ENCODE measurements at regions not wholly inside any gene's neighbourhood (a gene's known extent, or its start where the extent isn't known, plus 50 kb on each side); places are given as distances from the start of the nearest gene placed in this dataset.
"Not testable (repeated sequence)": the region's sequence is repeated elsewhere in the genome, so short reads cannot be mapped to it uniquely, and the experiment has no call there.

DNA sequence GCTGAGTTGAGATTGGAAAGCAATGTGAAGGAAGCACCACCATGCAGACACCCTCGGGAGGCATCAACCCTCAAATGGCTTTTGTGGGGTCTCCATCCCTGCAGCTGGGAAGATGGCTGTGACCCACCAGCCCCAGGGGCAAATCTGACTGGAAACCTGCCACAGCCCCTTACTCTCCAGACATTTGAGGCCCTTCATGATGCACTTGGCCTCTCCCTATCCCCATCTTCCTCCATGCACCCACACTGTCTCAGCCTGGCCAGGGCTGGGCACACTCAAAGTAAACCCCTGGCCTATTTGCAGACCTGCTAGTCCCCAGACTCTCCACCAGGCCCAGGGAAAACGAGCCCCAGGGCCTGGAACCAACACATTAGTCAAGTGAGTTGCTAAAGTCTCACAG is 205.2 kb downstream of the MATN1 start:
- TF ChIP-seq, protein P1, sequence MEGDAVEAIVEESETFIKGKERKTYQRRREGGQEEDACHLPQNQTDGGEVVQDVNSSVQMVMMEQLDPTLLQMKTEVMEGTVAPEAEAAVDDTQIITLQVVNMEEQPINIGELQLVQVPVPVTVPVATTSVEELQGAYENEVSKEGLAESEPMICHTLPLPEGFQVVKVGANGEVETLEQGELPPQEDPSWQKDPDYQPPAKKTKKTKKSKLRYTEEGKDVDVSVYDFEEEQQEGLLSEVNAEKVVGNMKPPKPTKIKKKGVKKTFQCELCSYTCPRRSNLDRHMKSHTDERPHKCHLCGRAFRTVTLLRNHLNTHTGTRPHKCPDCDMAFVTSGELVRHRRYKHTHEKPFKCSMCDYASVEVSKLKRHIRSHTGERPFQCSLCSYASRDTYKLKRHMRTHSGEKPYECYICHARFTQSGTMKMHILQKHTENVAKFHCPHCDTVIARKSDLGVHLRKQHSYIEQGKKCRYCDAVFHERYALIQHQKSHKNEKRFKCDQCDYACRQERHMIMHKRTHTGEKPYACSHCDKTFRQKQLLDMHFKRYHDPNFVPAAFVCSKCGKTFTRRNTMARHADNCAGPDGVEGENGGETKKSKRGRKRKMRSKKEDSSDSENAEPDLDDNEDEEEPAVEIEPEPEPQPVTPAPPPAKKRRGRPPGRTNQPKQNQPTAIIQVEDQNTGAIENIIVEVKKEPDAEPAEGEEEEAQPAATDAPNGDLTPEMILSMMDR (IDR thresholded peaks at IDR 0.05; ENCODE audit: unreplicated experiment in 3 of 3): no peak

DNA sequence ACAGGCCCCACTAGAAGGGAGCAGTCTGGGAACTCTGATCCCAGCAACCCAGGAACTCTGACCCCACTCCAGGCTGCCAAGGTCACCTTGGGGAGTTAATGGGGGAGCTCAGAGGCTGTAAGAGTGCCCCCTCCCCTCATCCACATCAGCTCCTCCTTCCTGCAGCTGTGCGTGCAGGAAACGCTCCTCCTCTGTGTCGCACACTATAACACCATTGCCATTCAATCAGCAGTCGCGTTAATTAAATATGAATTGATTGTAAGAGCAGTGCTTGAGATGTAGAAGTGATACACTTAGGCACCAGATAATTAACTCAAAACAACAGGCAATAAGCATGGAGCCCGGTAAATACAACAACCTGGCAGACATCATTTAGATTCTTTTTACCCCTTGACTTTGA is 205.7 kb downstream of the MATN1 start:
- not testable (repeated sequence) for H3K4me3 Mint-ChIP-seq; H3K27ac Mint-ChIP-seq; H3K4me1 Mint-ChIP-seq; H3K36me3 Mint-ChIP-seq (ENCODE audit: low read depth); H3K9me3 Mint-ChIP-seq
- H3K27me3 Mint-ChIP-seq (ENCODE audit: low read depth): peaks cover 27% of the 10 kb centered on the region

More for the DNA sequence above, 205.2 kb downstream of the MATN1 start:
- H3K9me3 Mint-ChIP-seq: no peaks in the 10 kb centered on the region
- no peak overlapping the region for H3K27ac Mint-ChIP-seq
- no peak overlapping the region for H3K4me3 Mint-ChIP-seq
- no peaks in the 10 kb centered on the region for H3K36me3 Mint-ChIP-seq (ENCODE audit: low read depth)
- H3K4me1 Mint-ChIP-seq: peaks cover 5% of the 10 kb centered on the region
- H3K27me3 Mint-ChIP-seq (ENCODE audit: low read depth): peaks cover 24% of the 10 kb centered on the region

DNA sequence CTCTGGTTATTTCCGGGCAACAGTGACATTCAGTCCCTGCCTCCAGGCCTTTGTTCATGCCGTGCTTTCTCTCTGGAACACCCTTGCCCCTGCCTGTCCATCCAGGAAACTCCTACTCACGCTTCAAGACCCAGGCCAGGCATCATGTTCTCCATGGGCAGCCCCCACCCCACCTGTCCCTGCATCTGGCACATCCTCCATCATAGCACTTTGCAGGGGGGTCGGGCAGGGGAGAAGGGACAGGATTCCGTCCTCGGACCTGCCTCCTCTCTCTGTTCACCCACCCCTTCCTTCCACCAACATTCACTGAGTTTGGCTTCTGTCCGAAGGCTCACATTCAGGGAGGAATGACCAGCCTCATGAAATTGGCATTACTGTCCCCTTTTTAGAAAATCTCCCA is 206.1 kb downstream of the MATN1 start:
- H3K4me3 Mint-ChIP-seq; H3K36me3 Mint-ChIP-seq (ENCODE audit: low read depth); H3K9me3 Mint-ChIP-seq; H3K27ac Mint-ChIP-seq; H3K4me1 Mint-ChIP-seq: not testable (repeated sequence)
- H3K27me3 Mint-ChIP-seq (ENCODE audit: low read depth): peaks cover 30% of the 10 kb centered on the region

DNA sequence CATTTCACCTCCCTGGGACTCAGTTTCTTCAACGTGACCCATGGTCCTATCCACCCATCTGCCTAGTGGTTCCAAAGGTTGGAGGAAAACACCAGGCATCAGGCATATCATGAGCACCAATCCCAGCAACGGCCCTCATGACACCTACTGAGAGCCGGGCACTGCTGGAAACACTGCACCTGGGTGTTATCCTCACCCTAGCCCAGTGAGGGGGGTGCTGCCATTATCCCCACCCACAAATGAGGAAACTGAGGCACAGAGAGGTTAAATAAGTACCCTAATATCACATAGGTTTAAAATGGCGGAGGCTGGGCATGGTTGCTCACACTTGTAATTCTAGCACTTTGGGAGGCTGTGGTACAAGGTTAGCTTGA is 206.9 kb downstream of the MATN1 start:
- Mint-ChIP-seq H3K4me1 (no peaks in the 10 kb centered on the region), H3K4me3 (no peak overlapping the region), H3K36me3 (ENCODE audit: low read depth) (no peaks in the 10 kb centered on the region), H3K9me3 (no peaks in the 10 kb centered on the region), H3K27ac (no peak overlapping the region), H3K27me3 (ENCODE audit: low read depth) (peaks cover 29% of the 10 kb centered on the region)
- TF ChIP-seq, protein P1 (IDR thresholded peaks at IDR 0.05; ENCODE audit: unreplicated experiment in 3 of 3): no peak

DNA sequence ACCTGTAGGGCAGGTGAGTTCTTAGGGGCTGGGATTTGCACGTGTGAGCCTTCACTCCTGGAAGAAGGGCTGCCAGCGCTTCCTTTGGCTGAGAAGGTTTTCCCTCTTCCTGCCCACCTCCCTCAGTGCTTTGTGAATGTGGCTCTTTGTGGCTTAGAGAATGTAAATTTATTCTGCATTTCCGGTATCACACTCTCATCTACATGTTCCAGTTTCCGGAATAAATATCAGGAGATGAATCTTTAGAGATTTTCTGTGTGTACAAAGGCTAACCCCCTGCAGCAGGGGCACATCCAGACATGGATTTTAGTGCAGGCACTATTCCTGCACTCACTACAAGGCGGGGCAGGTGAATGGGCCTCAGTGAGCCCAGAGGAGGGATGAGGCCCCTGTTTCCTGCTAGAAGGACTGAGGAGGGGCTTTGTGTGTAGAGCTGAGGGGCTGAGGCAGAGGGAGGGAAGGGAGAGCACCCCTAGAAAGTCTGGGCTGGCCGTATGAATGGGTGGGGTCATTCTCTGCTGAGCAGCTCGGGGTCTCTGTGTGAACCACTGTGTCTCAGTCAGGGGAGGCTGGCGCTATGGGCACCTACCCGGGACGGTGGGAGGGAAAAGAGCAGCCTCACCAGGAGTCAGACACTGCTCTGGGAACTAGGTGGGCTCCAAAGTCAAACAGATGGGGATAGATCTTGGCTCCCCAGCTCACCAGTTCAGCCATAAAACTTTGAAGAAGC is 207.5 kb downstream of the MATN1 start:
- Mint-ChIP-seq H3K27ac (no peak overlapping the region), H3K9me3 (no peaks in the 10 kb centered on the region), H3K36me3 (ENCODE audit: low read depth) (no peaks in the 10 kb centered on the region), H3K4me1 (no peaks in the 10 kb centered on the region), H3K4me3 (no peak overlapping the region), H3K27me3 (ENCODE audit: low read depth) (peaks cover 25% of the 10 kb centered on the region)
- TF ChIP-seq, protein P1 (IDR thresholded peaks at IDR 0.05; ENCODE audit: unreplicated experiment in 3 of 3): no peak

DNA sequence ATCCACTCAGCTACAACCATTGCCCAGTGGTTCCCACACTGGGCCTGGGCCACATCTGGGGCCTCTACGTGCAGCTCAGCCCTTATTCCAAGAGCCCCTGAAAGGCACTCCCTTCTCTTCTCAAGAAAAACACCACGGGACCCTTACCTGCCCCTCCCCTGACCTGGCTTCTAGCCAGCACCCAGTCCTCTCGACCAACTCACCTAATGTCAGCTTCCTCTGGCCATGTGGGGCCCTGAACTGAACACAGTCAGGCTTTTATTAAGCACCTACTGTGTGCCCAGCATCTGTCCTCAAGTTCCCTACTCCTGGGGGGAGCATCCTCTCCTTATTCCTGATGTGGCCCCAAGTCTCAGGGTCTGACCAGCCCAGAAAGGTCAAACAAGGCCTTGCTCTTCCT is 208.4 kb downstream of the MATN1 start:
- Mint-ChIP-seq H3K27me3 (ENCODE audit: low read depth) (peaks cover 25% of the 10 kb centered on the region), H3K36me3 (ENCODE audit: low read depth) (no peaks in the 10 kb centered on the region), H3K4me1 (no peaks in the 10 kb centered on the region), H3K4me3 (no peak overlapping the region), H3K9me3 (no peaks in the 10 kb centered on the region), H3K27ac (no peak overlapping the region)
- TF ChIP-seq, protein P1 (IDR thresholded peaks at IDR 0.05; ENCODE audit: unreplicated experiment in 3 of 3): no peak

DNA sequence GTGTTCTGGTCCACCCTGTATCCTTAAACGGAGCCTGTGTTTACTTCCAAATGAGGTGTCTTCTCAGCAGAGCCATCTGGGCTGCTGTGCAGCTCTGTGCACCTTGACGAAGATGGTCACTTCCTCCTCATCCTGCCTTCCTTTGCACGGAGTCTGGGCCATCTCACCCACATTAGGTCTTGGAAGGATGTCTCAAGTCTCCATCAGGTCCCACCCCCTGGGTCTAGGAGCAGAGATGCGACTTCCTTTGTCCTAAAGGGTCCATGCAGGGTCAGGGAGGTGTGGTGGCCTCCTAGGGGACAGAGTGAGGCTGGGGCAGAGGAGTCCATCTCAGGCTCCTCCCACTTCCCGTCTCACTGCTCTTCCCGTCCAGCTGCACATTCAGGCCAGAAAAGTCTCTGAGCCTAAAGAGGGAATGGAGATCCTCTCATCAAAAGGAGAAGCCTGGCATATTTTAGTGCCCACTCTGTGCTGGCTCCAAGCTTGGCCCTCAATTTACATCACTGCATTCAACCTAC is 209.2 kb downstream of the MATN1 start:
- H3K4me1 Mint-ChIP-seq: no peaks in the 10 kb centered on the region
- H3K9me3 Mint-ChIP-seq: no peaks in the 10 kb centered on the region
- H3K27me3 Mint-ChIP-seq (ENCODE audit: low read depth): peaks cover 29% of the 10 kb centered on the region
- H3K4me3 Mint-ChIP-seq: no peak overlapping the region
- TF ChIP-seq, protein P1 (IDR thresholded peaks at IDR 0.05; ENCODE audit: unreplicated experiment in 3 of 3): no peak
- no peaks in the 10 kb centered on the region for H3K36me3 Mint-ChIP-seq (ENCODE audit: low read depth)
- no peak overlapping the region for H3K27ac Mint-ChIP-seq
